ENCODE measurements at regions not wholly inside any gene's neighbourhood (a gene's known extent, or its start where the extent isn't known, plus 50 kb on each side); places are given as distances from the start of the nearest gene placed in this dataset.

- TF ChIP-seq CREB1 (IDR thresholded peaks at IDR 0.05; ENCODE audit: low read depth) (no peak), EP300 (IDR thresholded peaks at IDR 0.05; ENCODE audit: borderline replicate concordance) (no peak)
These were observed 83.2 kb upstream of the ZNF479 start for GRCh38 chr7:57215423-57215822.
